ENCODE measurements at regions not wholly inside any gene's neighbourhood (a gene's known extent, or its start where the extent isn't known, plus 50 kb on each side); places are given as distances from the start of the nearest gene placed in this dataset.
"Not testable (repeated sequence)": the region's sequence is repeated elsewhere in the genome, so short reads cannot be mapped to it uniquely, and the experiment has no call there.

- no peaks in the 10 kb centered on the region for H3K36me3 ChIP-seq (ENCODE audit: insufficient read depth, low read length)
- H4K20me1 ChIP-seq (ENCODE audit: insufficient read depth, low read length): no peaks in the 10 kb centered on the region
- H3K9me2 ChIP-seq (ENCODE audit: insufficient read depth, low read length): no peaks in the 10 kb centered on the region
- TF ChIP-seq, protein P1, sequence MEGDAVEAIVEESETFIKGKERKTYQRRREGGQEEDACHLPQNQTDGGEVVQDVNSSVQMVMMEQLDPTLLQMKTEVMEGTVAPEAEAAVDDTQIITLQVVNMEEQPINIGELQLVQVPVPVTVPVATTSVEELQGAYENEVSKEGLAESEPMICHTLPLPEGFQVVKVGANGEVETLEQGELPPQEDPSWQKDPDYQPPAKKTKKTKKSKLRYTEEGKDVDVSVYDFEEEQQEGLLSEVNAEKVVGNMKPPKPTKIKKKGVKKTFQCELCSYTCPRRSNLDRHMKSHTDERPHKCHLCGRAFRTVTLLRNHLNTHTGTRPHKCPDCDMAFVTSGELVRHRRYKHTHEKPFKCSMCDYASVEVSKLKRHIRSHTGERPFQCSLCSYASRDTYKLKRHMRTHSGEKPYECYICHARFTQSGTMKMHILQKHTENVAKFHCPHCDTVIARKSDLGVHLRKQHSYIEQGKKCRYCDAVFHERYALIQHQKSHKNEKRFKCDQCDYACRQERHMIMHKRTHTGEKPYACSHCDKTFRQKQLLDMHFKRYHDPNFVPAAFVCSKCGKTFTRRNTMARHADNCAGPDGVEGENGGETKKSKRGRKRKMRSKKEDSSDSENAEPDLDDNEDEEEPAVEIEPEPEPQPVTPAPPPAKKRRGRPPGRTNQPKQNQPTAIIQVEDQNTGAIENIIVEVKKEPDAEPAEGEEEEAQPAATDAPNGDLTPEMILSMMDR (conservative IDR thresholded peaks at IDR 0.05; ENCODE audit: low read length): no peak
- TF ChIP-seq EZH2phosphoT487 (IDR thresholded peaks at IDR 0.05; ENCODE audit: borderline replicate concordance, low read depth, low read length): no peak
- intact Hi-C loops (cut with micrococcal nuclease; ENCODE audit: unreplicated experiment): no loop called here
- no peak overlapping the region for H3K27ac ChIP-seq (ENCODE audit: low read depth, low read length, poor library complexity, severe bottlenecking)
- DNase-seq (ENCODE audit: low spot score): no peak
- H3K4me2 ChIP-seq (ENCODE audit: low read length): no peak overlapping the region
- no peaks in the 10 kb centered on the region for H3K79me2 ChIP-seq (ENCODE audit: insufficient read depth, low read depth, low read length)
- no TSS peak for BruUV-seq (replicated peaks)
- CTCF ChIA-PET (ENCODE audit: unreplicated experiment): no interaction called here
- no peaks in the 10 kb centered on the region for H3K9me3 ChIP-seq (ENCODE audit: low read length)
- POLR2A ChIA-PET: interaction anchor here (1.0 kb wide), 1 partner anchor 16 kb away, joined by 3 read pairs; no protein-coding TSS in a partner anchor
- no peak overlapping the region for H3K4me3 ChIP-seq (ENCODE audit: low read depth, low read length, poor library complexity, severe bottlenecking)
- no peak overlapping the region for H2AFZ ChIP-seq (ENCODE audit: low read length)
- no peaks in the 10 kb centered on the region for H3K4me1 ChIP-seq (ENCODE audit: insufficient read depth, low read length, poor library complexity, severe bottlenecking)
Observed at GRCh38 chr2:172262486-172262885, 159.8 kb upstream of the DLX2 start.

GRCh38 chr2:172264820-172265219 lies 162.1 kb upstream of the DLX2 start:
- intact Hi-C loops (cut with micrococcal nuclease; ENCODE audit: unreplicated experiment); H3K36me3 ChIP-seq (ENCODE audit: insufficient read depth, low read length); H3K9me2 ChIP-seq (ENCODE audit: insufficient read depth, low read length); BruUV-seq (replicated peaks); H3K79me2 ChIP-seq (ENCODE audit: insufficient read depth, low read depth, low read length); POLR2A ChIA-PET; DNase-seq (ENCODE audit: low spot score); H3K9me3 ChIP-seq (ENCODE audit: low read length); H4K20me1 ChIP-seq (ENCODE audit: insufficient read depth, low read length); H3K27ac ChIP-seq (ENCODE audit: low read depth, low read length, poor library complexity, severe bottlenecking); H2AFZ ChIP-seq (ENCODE audit: low read length); CTCF ChIA-PET (ENCODE audit: unreplicated experiment); H3K4me2 ChIP-seq (ENCODE audit: low read length); H3K4me3 ChIP-seq (ENCODE audit: low read depth, low read length, poor library complexity, severe bottlenecking); H3K4me1 ChIP-seq (ENCODE audit: insufficient read depth, low read length, poor library complexity, severe bottlenecking): not testable (repeated sequence)

- H3K4me1 ChIP-seq (ENCODE audit: insufficient read depth, low read length, poor library complexity, severe bottlenecking); CTCF ChIA-PET (ENCODE audit: unreplicated experiment); H4K20me1 ChIP-seq (ENCODE audit: insufficient read depth, low read length); H3K4me2 ChIP-seq (ENCODE audit: low read length); H3K79me2 ChIP-seq (ENCODE audit: insufficient read depth, low read depth, low read length); intact Hi-C loops (cut with micrococcal nuclease; ENCODE audit: unreplicated experiment); BruUV-seq (replicated peaks); H2AFZ ChIP-seq (ENCODE audit: low read length); DNase-seq (ENCODE audit: low spot score); H3K27ac ChIP-seq (ENCODE audit: low read depth, low read length, poor library complexity, severe bottlenecking); H3K9me2 ChIP-seq (ENCODE audit: insufficient read depth, low read length); H3K36me3 ChIP-seq (ENCODE audit: insufficient read depth, low read length); H3K9me3 ChIP-seq (ENCODE audit: low read length); H3K4me3 ChIP-seq (ENCODE audit: low read depth, low read length, poor library complexity, severe bottlenecking): not testable (repeated sequence)
- POLR2A ChIA-PET: interaction anchor here (1.0 to 1.1 kb wide), 2 partner anchors 15 to 21 kb away, joined by 3 read pairs; no protein-coding TSS in a partner anchor
Observed at GRCh38 chr2:172269507-172270244, 157.7 kb upstream of the ITGA6 start.
